ENCODE measurements at regions not wholly inside any gene's neighbourhood (a gene's known extent, or its start where the extent isn't known, plus 50 kb on each side); places are given as distances from the start of the nearest gene placed in this dataset.

GRCh38 chr2:129767346-129768035 lies 212.0 kb upstream of the RAB6C start:
- no peak for TF ChIP-seq Cebpa-rat (IDR thresholded peaks at IDR 0.05)
- no peak overlapping the region; a peak in 1 of 22 replicates for H3K9ac ChIP-seq
- H3K4me3 ChIP-seq, result no peak overlapping the region
- peaks cover 0 to 20% (median 0%) of the 10 kb centered on the region in 11 experiments; a peak in 4 of 22 replicates for H3K27me3 ChIP-seq
- H4K20me1 ChIP-seq, result no peaks in the 10 kb centered on the region
- peaks cover 0 to 7% (median 4%) of the 10 kb centered on the region in 11 experiments; a peak in 11 of 22 replicates for H3K9me3 ChIP-seq (replicated peaks in 1 of 11)
- H3K27ac ChIP-seq, result peak overlapping the region in 2 of 11 experiments; percentile 32 to 70; a peak in 2 of 22 replicates
- peak overlapping the region in 9 of 11 experiments; percentile 21 to 97 (median 93); a peak in 15 of 22 replicates for H3K4me2 ChIP-seq
- H3K36me3 ChIP-seq, result no peaks in the 10 kb centered on the region
- peaks cover 28 to 74% (median 61%) of the 10 kb centered on the region in 10 experiments for H3K4me1 ChIP-seq

DNA sequence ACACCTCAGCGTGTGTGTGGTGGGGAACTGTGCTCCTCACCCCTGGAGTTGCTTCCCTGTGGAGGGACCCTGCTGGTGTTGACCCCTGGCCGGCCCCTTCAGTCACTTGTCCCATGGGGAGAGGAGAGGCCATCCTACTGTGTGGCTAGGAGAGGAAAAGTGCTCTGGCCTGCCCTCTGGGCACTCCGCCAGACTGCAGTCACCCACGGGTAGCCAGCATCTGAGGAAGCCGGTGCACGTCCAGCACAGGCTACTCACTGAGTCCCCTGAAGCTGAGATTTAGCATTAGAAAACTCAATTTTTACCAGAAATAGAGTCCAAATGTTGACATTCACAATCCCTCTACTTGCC lies 211.5 kb upstream of the RAB6C start:
- Histone ChIP-seq H4K20me1 (no peaks in the 10 kb centered on the region), H3K4me3 (no peak overlapping the region), H3K9ac (no peak overlapping the region), H3K4me1 (peaks cover 28 to 68% (median 60%) of the 10 kb centered on the region in 10 experiments), H3K27me3 (peaks cover 0 to 20% (median 0%) of the 10 kb centered on the region in 11 experiments; a peak in 4 of 22 replicates), H3K27ac (peak overlapping the region in 2 of 11 experiments; percentile 37 to 44; a peak in 2 of 22 replicates), H3K36me3 (no peaks in the 10 kb centered on the region), H3K4me2 (peak overlapping the region in 9 of 11 experiments; percentile 21 to 97 (median 93); a peak in 16 of 22 replicates), H3K9me3 (replicated peaks in 1 of 11) (peaks cover 0 to 13% (median 9%) of the 10 kb centered on the region in 11 experiments; a peak in 12 of 22 replicates)
- no peak for TF ChIP-seq Cebpa-rat (IDR thresholded peaks at IDR 0.05)

DNA sequence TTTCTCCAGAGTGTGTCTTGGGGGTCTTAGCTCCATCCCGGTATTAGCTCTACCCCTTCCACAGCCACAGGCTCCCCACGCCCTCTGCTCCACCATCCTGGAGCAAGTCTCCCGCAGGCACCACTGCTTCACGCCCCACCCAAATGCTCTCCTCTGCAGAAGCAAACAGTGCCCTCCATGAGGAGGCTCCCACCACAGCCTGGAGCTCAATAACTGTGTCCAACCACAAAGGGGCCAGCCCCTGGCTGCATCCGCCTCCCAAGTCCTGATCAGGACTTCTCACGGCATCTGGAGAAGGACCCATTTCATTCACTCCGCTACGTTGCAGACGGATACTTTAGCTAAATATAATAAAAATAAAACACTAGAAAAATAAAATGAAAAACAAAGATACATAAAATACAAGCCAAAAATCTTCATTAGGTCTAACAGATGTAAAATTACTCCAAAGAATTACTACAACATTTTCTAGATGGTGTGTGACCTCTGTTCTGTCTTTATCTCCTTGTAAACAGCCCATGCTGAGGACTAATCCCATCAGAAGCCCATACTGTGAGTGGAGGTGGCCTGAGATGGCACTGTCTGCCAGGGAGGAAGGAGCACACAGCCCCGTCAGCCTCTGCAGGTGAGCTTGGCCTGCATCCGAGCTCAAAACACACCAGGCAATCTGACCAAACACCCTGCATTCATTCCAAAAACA lies 210.8 kb upstream of the RAB6C start:
- peaks cover 0 to 20% (median 0%) of the 10 kb centered on the region in 11 experiments; a peak in 4 of 22 replicates for H3K27me3 ChIP-seq
- no peaks in the 10 kb centered on the region for H3K36me3 ChIP-seq
- H3K4me3 ChIP-seq, result no peak overlapping the region
- H3K4me2 ChIP-seq, result peak overlapping the region in 9 of 11 experiments; percentile 21 to 97 (median 93); a peak in 18 of 22 replicates
- TF ChIP-seq Cebpa-rat (IDR thresholded peaks at IDR 0.05), result no peak
- H4K20me1 ChIP-seq, result no peaks in the 10 kb centered on the region
- H3K27ac ChIP-seq, result peak overlapping the region in 3 of 11 experiments; percentile 34 to 44 (median 39); a peak in 3 of 22 replicates
- peak overlapping the region in 3 of 11 experiments; percentile 35 to 46 (median 41); a peak in 5 of 22 replicates for H3K9ac ChIP-seq
- peaks cover 0 to 13% (median 9%) of the 10 kb centered on the region in 11 experiments; a peak in 12 of 22 replicates for H3K9me3 ChIP-seq (replicated peaks in 1 of 11)
- peaks cover 27 to 62% (median 56%) of the 10 kb centered on the region in 10 experiments for H3K4me1 ChIP-seq

GRCh38 chr2:129769185-129769991 lies 210.1 kb upstream of the RAB6C start:
- peak overlapping the region in 3 of 11 experiments; percentile 35 to 46 (median 41); a peak in 5 of 22 replicates for H3K9ac ChIP-seq
- TF ChIP-seq Cebpa-rat (IDR thresholded peaks at IDR 0.05), result no peak
- no peak overlapping the region for H3K4me3 ChIP-seq
- H3K36me3 ChIP-seq, result no peaks in the 10 kb centered on the region
- H3K27ac ChIP-seq, result peak overlapping the region in 3 of 11 experiments; percentile 34 to 44 (median 39); a peak in 3 of 22 replicates
- peaks cover 20 to 55% (median 53%) of the 10 kb centered on the region in 10 experiments for H3K4me1 ChIP-seq
- H3K4me2 ChIP-seq, result peak overlapping the region in 9 of 11 experiments; percentile 21 to 97 (median 93); a peak in 17 of 22 replicates
- H3K27me3 ChIP-seq, result peaks cover 0 to 20% (median 0%) of the 10 kb centered on the region in 11 experiments; a peak in 4 of 22 replicates
- no peaks in the 10 kb centered on the region for H4K20me1 ChIP-seq
- H3K9me3 ChIP-seq (replicated peaks in 1 of 11), result peaks cover 0 to 13% (median 9%) of the 10 kb centered on the region in 11 experiments; a peak in 12 of 22 replicates

DNA sequence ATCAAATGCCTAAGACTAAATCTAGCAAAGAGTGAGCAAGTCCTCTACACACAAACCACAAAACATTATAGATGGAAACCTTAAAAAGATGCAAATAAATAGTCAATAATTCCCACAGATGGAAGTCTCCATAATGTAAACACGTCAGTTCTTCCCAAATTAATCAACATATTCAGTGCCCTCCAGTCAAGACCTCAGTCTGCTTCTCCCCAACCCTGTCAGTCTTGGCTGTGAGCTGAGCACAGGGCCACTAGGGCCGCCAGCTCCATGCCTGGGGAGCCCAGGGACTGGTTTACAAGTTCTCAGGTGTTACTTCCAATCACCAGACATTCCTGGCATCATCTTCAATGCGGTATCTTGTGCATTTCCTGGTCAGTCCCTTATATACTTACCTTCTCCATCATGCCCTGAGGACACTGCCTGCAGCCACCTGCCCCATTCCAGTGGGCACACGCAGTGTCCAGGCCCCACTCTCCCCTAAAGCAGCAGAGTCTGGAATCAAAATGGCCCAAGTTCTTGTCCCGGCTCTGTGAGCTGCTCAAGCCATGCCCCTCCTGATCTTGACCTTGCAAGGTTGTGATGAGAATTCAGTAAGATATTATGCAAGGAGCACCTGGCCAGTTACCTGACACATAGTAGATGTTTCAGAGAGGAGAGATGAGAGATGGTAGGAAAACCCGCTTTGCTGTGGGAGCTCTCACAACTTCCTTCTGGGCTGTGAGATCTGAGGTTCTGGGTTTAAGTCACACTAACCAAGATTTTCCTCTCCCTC lies 207.9 kb upstream of the RAB6C start:
- Histone ChIP-seq H3K27me3 (peaks cover 0 to 3% (median 0%) of the 10 kb centered on the region in 11 experiments; a peak in 3 of 22 replicates), H3K9ac (no peak overlapping the region), H4K20me1 (no peaks in the 10 kb centered on the region), H3K4me2 (no peak overlapping the region), H3K4me3 (no peak overlapping the region), H3K36me3 (no peaks in the 10 kb centered on the region), H3K9me3 (replicated peaks in 1 of 11) (peaks cover 0 to 13% (median 9%) of the 10 kb centered on the region in 11 experiments; a peak in 12 of 22 replicates), H3K4me1 (peaks cover 0 to 33% (median 32%) of the 10 kb centered on the region in 10 experiments; a peak in 18 of 20 replicates), H3K27ac (no peak overlapping the region)
- no peak for TF ChIP-seq Cebpa-rat (IDR thresholded peaks at IDR 0.05)

- H3K36me3 ChIP-seq, result no peaks in the 10 kb centered on the region
- no peak overlapping the region for H3K4me2 ChIP-seq
- H3K27ac ChIP-seq, result no peak overlapping the region
- no peak overlapping the region for H3K9ac ChIP-seq
- peaks cover 0 to 27% (median 26%) of the 10 kb centered on the region in 10 experiments; a peak in 16 of 20 replicates for H3K4me1 ChIP-seq
- TF ChIP-seq Cebpa-rat (IDR thresholded peaks at IDR 0.05), result no peak
- no peaks in the 10 kb centered on the region for H4K20me1 ChIP-seq
- H3K9me3 ChIP-seq (replicated peaks in 1 of 11), result peaks cover 0 to 13% (median 9%) of the 10 kb centered on the region in 11 experiments; a peak in 12 of 22 replicates
- H3K27me3 ChIP-seq, result no peaks in the 10 kb centered on the region
- H3K4me3 ChIP-seq, result no peak overlapping the region
Observed at GRCh38 chr2:129772190-129772579, 207.3 kb upstream of the RAB6C start.

- Histone ChIP-seq H3K4me3 (no peak overlapping the region), H3K27me3 (no peaks in the 10 kb centered on the region), H3K4me2 (no peak overlapping the region), H3K36me3 (no peaks in the 10 kb centered on the region), H4K20me1 (no peaks in the 10 kb centered on the region), H3K27ac (no peak overlapping the region), H3K9ac (no peak overlapping the region), H3K4me1 (peaks cover 0 to 9% (median 1%) of the 10 kb centered on the region in 10 experiments; a peak in 4 of 20 replicates), H3K9me3 (replicated peaks in 1 of 11) (peaks cover 0 to 13% (median 9%) of the 10 kb centered on the region in 11 experiments; a peak in 12 of 22 replicates)
- TF ChIP-seq Cebpa-rat (IDR thresholded peaks at IDR 0.05), result no peak
Observed at GRCh38 chr2:129775952-129776653, 203.4 kb upstream of the RAB6C start.

Measured in BLaER1 treated with 17β-estradiol and CSF1 and Interleukin-3, amounts not matched to agents 10 nM and 100 nM (cell line).